GM19467 (cell line): ENCODE measurements at regions not wholly inside any gene's neighbourhood (a gene's known extent, or its start where the extent isn't known, plus 50 kb on each side); places are given as distances from the start of the nearest gene placed in this dataset.
"Not testable (repeated sequence)": the region's sequence is repeated elsewhere in the genome, so short reads cannot be mapped to it uniquely, and the experiment has no call there.

ENCODE experiments used
- ATAC-seq: cut with Tn5 transposase; IDR thresholded peaks from one replicate; pipeline ENCODE4 v1.9.1; 2021; ENCODE audit warnings: mild to moderate bottlenecking, moderate library complexity; ENCODE audit not compliant: unreplicated experiment

- no peak for ATAC-seq
These were observed 87.0 kb upstream of the CCL21 start for GRCh38 chr9:34796924-34797323.

- ATAC-seq: no peak
These were observed 83.5 kb upstream of the CCL21 start for GRCh38 chr9:34793428-34793827.

- no peak for ATAC-seq
These were observed 74.1 kb upstream of the CCL21 start for GRCh38 chr9:34783951-34784487.

- ATAC-seq: no peak
These were observed 72.4 kb upstream of the CCL21 start for GRCh38 chr9:34782372-34782771.

GRCh38 chr9:34777666-34778065 lies 67.7 kb upstream of the CCL21 start:
- no peak for ATAC-seq

GRCh38 chr9:34773955-34774354 lies 64.0 kb upstream of the CCL21 start:
- no peak for ATAC-seq

GRCh38 chr9:34773306-34773910 lies 63.5 kb upstream of the CCL21 start:
- no peak for ATAC-seq

GRCh38 chr9:34771007-34771406 lies 61.1 kb upstream of the CCL21 start:
- no peak for ATAC-seq

- not testable (repeated sequence) for ATAC-seq
These were observed 57.2 kb upstream of the CCL21 start for GRCh38 chr9:34767087-34767486.

GRCh38 chr9:34760196-34761040 lies 50.5 kb upstream of the CCL21 start:
- not testable (repeated sequence) for ATAC-seq
